RWPE2 (cell line): ENCODE measurements at regions not wholly inside any gene's neighbourhood (a gene's known extent, or its start where the extent isn't known, plus 50 kb on each side); places are given as distances from the start of the nearest gene placed in this dataset.

ENCODE experiments used
- ATAC-seq: fragments of 200-7000 bp; cut with Tn5 transposase; 3 replicates; pipeline ENCODE4 v1.9.1; 2021; ENCODE audit warnings: low read depth
- DNase-seq: peaks from one replicate; pipeline ENCODE4 v3.0.0-alpha.2; 2020; ENCODE audit warnings: low spot score
- H3K27ac ChIP-seq: fragments of 450-650 bp; 2 replicates; pipeline ENCODE4 v1.5.1; 2017; ENCODE audit warnings: mild to moderate bottlenecking; ENCODE audit not compliant: poor library complexity, severe bottlenecking
- H3K27me3 ChIP-seq: fragments of 250-450 bp; sonication (Bioruptor Pico); 2 replicates; pipeline ENCODE4 v1.5.1; 2021; ENCODE audit warnings: mild to moderate bottlenecking, moderate library complexity; ENCODE audit not compliant: insufficient read depth, poor library complexity, severe bottlenecking
- H3K36me3 ChIP-seq: fragments of 250-450 bp; sonication (Bioruptor Pico); 2 replicates; pipeline ENCODE4 v1.5.1; 2020; ENCODE audit warnings: low read depth, mild to moderate bottlenecking, moderate library complexity
- H3K4me1 ChIP-seq: fragments of 250-450 bp; sonication (Bioruptor Pico); 2 replicates; pipeline ENCODE4 v1.5.1; 2021; ENCODE audit warnings: mild to moderate bottlenecking, moderate library complexity; ENCODE audit not compliant: insufficient read depth, poor library complexity, severe bottlenecking
- H3K4me3 ChIP-seq: fragments of 250-450 bp; sonication (Bioruptor Pico); 2 replicates; pipeline ENCODE4 v1.5.1; 2021; ENCODE audit warnings: mild to moderate bottlenecking, moderate library complexity; ENCODE audit not compliant: severe bottlenecking
- H3K9me3 ChIP-seq: fragments of 250-450 bp; sonication (Bioruptor Pico); 2 replicates; pipeline ENCODE4 v1.5.1; 2021; ENCODE audit warnings: mild to moderate bottlenecking, moderate library complexity; ENCODE audit not compliant: severe bottlenecking
- CTCF ChIP-seq: fragments of 450-650 bp; IDR thresholded peaks from one replicate; pipeline ENCODE4 v1.5.1; 2017; ENCODE audit warnings: mild to moderate bottlenecking, moderate library complexity; ENCODE audit not compliant: poor library complexity, severe bottlenecking

DNA sequence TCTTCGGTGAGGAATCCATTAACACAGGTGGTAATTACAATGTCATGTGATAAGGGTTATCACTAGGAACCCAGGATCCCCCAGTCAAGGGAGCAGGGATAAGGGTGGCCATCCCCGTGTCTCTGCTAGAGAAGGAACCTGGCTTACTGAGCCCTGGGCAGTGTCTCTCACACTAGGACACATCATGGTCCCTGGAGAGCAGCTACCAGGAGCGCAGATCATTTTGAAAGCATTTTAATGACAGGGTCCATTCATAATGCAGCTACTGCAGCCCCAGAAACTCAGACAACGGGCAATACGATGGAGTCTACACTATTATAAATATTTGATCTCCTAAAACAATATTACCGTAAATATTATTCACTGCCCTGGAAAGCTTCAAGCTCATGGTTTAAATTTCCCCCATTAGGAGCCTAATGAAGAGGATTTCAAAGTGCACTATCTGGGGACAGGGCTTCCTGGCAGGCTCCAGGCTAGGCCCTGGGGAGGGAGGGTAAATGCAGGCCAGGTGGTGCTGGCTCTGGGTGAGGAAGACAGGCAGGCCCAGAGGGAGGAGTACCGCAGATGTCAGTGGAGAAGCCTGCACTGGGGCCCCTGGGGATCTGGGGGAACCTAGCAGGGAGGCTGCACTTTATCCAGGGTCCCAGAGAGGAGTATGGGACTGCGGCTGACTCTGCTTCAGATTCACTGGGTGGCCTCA, 52.6 kb upstream of the LOXL4 start:
- ATAC-seq = no peak
- Histone ChIP-seq H3K4me3 (no peak overlapping the region), H3K4me1 (peaks cover 7% of the 10 kb centered on the region), H3K27ac (no peak overlapping the region), H3K9me3 (no peaks in the 10 kb centered on the region), H3K36me3 (no peaks in the 10 kb centered on the region), H3K27me3 (no peaks in the 10 kb centered on the region)
- no peak for DNase-seq
- TF ChIP-seq CTCF = no peak

- no peak for TF ChIP-seq CTCF
- no peak for DNase-seq
- H3K4me3 ChIP-seq = no peak overlapping the region
- no peak for ATAC-seq
- H3K27me3 ChIP-seq = no peaks in the 10 kb centered on the region
- peaks cover 7% of the 10 kb centered on the region for H3K4me1 ChIP-seq
- H3K9me3 ChIP-seq = no peaks in the 10 kb centered on the region
- no peak overlapping the region for H3K27ac ChIP-seq
- H3K36me3 ChIP-seq = no peaks in the 10 kb centered on the region
Observed at GRCh38 chr10:98318861-98319260, 50.9 kb upstream of the LOXL4 start.
